ENCODE measurements at regions not wholly inside any gene's neighbourhood (a gene's known extent, or its start where the extent isn't known, plus 50 kb on each side); places are given as distances from the start of the nearest gene placed in this dataset.
"Not testable (repeated sequence)": the region's sequence is repeated elsewhere in the genome, so short reads cannot be mapped to it uniquely, and the experiment has no call there.

GRCh38 chr3:6769532-6770396 lies 91.2 kb upstream of the GRM7 start:
- TF ChIP-seq RARB (CRISPR knock-in tag; IDR thresholded peaks at IDR 0.05); ZNF70 (CRISPR knock-in tag; IDR thresholded peaks at IDR 0.05); GLIS3 (CRISPR knock-in tag; IDR thresholded peaks at IDR 0.05); ARNTL (CRISPR knock-in tag; IDR thresholded peaks at IDR 0.05; ENCODE audit: borderline replicate concordance, low read depth); ZFP30 (CRISPR knock-in tag; IDR thresholded peaks at IDR 0.05); TCF4 (CRISPR knock-in tag; IDR thresholded peaks at IDR 0.05; ENCODE audit: borderline replicate concordance); ZFP3 (CRISPR knock-in tag; IDR thresholded peaks at IDR 0.05); PATZ1 (CRISPR knock-in tag; IDR thresholded peaks at IDR 0.05; ENCODE audit: borderline replicate concordance); SNAI2 (CRISPR knock-in tag; IDR thresholded peaks at IDR 0.05); ISL1 (CRISPR knock-in tag; IDR thresholded peaks at IDR 0.05); CSRNP3 (CRISPR knock-in tag; IDR thresholded peaks at IDR 0.05); TOX (CRISPR knock-in tag; IDR thresholded peaks at IDR 0.05; ENCODE audit: borderline replicate concordance); PPARA (CRISPR knock-in tag; IDR thresholded peaks at IDR 0.05; ENCODE audit: borderline replicate concordance): not testable (repeated sequence)
